SIG-M5 treated with dmso at 0.1 percent for 504 hours (cell line): ENCODE measurements at regions not wholly inside any gene's neighbourhood (a gene's known extent, or its start where the extent isn't known, plus 50 kb on each side); places are given as distances from the start of the nearest gene placed in this dataset.

Experiments
- DNase-seq: peaks from one replicate; lab custom pipeline; 2025; ENCODE audit not compliant: unreplicated experiment; lab: John Stamatoyannopoulos, UW

- no peak for DNase-seq
Measured at GRCh38 chr12:24111086-24111485, 161.6 kb upstream of the SOX5 start.

- DNase-seq = peak; percentile 7
Measured at GRCh38 chr12:24109381-24110039, 160.0 kb upstream of the SOX5 start.

- DNase-seq = no peak
Measured at GRCh38 chr12:24102676-24103075, 153.2 kb upstream of the SOX5 start.

GRCh38 chr12:24099576-24099975 lies 150.1 kb upstream of the SOX5 start:
- no peak for DNase-seq

GRCh38 chr12:24095245-24095644 lies 145.8 kb upstream of the SOX5 start:
- DNase-seq = no peak

GRCh38 chr12:24089510-24089890 lies 140.0 kb upstream of the SOX5 start:
- DNase-seq = no peak

- no peak for DNase-seq
Measured at GRCh38 chr12:24088751-24089509, 139.5 kb upstream of the SOX5 start.

- DNase-seq = no peak
Measured at GRCh38 chr12:24087294-24087693, 137.8 kb upstream of the SOX5 start.

GRCh38 chr12:24084800-24085199 lies 135.3 kb upstream of the SOX5 start:
- DNase-seq = no peak

GRCh38 chr12:24083838-24084237 lies 134.4 kb upstream of the SOX5 start:
- no peak for DNase-seq

GRCh38 chr12:24081606-24082005 lies 132.1 kb upstream of the SOX5 start:
- no peak for DNase-seq

GRCh38 chr12:24081092-24081529 lies 131.6 kb upstream of the SOX5 start:
- no peak for DNase-seq

- no peak for DNase-seq
Measured at GRCh38 chr12:24080465-24080864, 131.0 kb upstream of the SOX5 start.

GRCh38 chr12:24079083-24079482 lies 129.6 kb upstream of the SOX5 start:
- no peak for DNase-seq

- no peak for DNase-seq
Measured at GRCh38 chr12:24078318-24078765, 128.9 kb upstream of the SOX5 start.

- no peak for DNase-seq
Measured at GRCh38 chr12:24077161-24077560, 127.7 kb upstream of the SOX5 start.

- DNase-seq = no peak
Measured at GRCh38 chr12:24075650-24076049, 126.2 kb upstream of the SOX5 start.

GRCh38 chr12:24073170-24073810 lies 123.8 kb upstream of the SOX5 start:
- no peak for DNase-seq

- DNase-seq = no peak
Measured at GRCh38 chr12:24072302-24072701, 122.8 kb upstream of the SOX5 start.

- DNase-seq = no peak
Measured at GRCh38 chr12:24071842-24072241, 122.4 kb upstream of the SOX5 start.

- DNase-seq = no peak
Measured at GRCh38 chr12:24069532-24070395, 120.3 kb upstream of the SOX5 start.
